HG03354 (cell line): ENCODE measurements at regions not wholly inside any gene's neighbourhood (a gene's known extent, or its start where the extent isn't known, plus 50 kb on each side); places are given as distances from the start of the nearest gene placed in this dataset.

ENCODE experiments used
- ATAC-seq: cut with Tn5 transposase; IDR thresholded peaks from one replicate; pipeline ENCODE4 v1.9.1; 2021; ENCODE audit warnings: mild to moderate bottlenecking; ENCODE audit not compliant: unreplicated experiment, poor library complexity, severe bottlenecking

DNA sequence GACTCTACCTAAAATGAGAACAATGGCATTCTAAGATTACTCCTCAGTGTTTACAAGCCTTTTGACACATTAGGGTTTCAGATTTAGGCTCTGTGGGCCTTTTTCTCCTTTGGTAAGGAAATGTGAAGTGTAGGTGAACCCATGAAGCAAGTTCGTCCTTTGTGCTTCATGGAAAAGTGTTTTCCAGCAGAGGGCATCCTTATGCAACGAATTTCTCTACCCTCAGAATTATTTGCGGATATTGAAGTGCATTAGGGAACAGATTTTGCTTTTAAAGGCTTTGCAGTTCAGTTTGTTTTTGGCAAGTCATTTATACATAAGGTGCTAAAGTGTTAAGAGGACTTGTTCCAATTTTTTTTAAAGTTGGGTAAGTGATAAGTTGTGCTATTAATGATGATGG lies 55.7 kb upstream of the FERMT1 start:
- no peak for ATAC-seq

DNA sequence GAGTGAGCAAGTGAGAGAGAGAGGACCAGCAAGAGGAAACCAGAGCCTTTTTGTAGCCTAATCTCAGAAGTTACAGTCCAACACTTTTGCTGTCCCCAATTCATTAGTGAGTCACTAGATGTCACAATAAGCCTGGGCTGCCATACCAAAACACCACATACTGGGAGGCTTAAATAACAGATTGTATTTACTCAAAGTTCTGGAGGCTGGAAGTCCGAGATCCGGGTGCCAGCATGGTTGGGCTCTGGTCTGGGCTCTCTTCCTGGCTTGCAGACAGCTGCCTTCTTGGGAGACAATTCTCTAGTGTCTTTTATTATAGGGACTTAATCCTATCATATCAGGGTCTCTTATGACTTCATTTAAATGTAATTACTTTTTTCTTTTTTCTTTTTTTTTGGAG lies 50.7 kb upstream of the FERMT1 start:
- no peak for ATAC-seq
